Stimulated activated CD4-positive, alpha-beta T cell treated with anti-CD3 and anti-CD28 coated beads, Interleukin-12 subunit alpha, Interleukin-12 subunit beta, amount 100 ng/mL, for 48 hours (primary cell): ENCODE measurements at regions not wholly inside any gene's neighbourhood (a gene's known extent, or its start where the extent isn't known, plus 50 kb on each side); places are given as distances from the start of the nearest gene placed in this dataset.

Source experiments
- DNase-seq, 3 donors: peaks; one replicate each; pipeline ENCODE4 v3.0.0-alpha.2; 2020; ENCODE audit warnings: low read depth in 2 of 3, low spot score in 1 of 3

GRCh38 chr6:119476024-119476423 is 126.5 kb upstream of the MAN1A1 start:
- no peak for DNase-seq

GRCh38 chr6:119470893-119471542 is 121.5 kb upstream of the MAN1A1 start:
- DNase-seq, result no peak

DNA sequence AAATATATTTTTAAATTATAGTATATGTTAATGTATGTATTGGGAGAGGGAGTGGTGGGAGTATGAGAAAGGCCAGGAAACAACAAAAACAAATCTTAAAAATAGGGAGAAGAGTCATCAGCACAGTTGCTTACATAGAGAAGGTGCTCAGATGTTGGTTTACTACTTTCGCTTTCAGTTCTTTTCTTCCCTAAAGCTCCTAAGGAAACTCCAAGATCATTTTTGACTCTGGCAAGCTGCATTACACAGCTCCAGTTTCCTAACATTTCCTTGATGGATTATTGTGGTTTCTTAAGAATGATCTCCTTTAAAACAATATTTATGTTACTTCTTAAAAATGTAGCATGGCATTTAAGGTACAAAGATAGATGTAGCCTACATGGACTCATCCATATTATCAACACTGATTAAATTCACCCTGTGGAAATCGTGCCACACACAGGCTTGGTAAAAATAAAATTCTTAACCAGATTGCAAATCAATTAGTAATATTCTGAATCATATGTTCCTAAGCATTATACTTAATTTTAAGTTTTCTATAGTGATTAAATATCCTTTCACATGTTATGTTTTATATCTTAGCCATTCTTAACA is 118.0 kb upstream of the MAN1A1 start:
- no peak for DNase-seq

- no peak for DNase-seq
Observed at GRCh38 chr6:119466226-119466625, 116.7 kb upstream of the MAN1A1 start.

DNA sequence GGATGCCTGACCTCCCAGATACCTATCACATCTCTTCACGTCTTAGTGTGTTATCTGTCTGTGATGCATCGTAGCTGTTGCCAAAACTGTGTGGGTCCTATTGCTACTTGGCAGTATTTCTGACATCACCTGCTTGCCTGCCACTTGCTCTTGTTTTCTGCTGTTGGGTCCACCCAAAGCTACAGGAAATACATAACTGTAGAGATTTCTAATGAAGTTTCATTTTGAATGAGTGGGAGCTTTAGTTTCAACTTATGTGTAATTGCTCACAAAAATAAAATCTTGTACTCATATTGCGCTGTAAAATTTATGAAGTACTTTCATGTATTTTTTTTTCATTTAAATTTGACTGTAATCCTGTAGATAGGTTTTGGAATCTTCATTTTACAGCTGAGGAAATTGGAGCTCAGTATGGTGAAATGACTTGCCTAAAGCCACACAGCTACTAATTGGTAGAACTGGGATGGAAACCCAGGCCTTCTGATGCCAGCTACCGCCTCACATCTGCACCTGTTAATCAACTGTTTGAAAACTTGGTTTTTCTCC is 113.6 kb upstream of the MAN1A1 start:
- peak in 1 of 3 donors; percentile 4 for DNase-seq

- DNase-seq, result no peak
Observed at GRCh38 chr6:119461187-119461586, 111.6 kb upstream of the MAN1A1 start.

GRCh38 chr6:119459207-119459974 is 109.8 kb upstream of the MAN1A1 start:
- no peak for DNase-seq

- DNase-seq, result no peak
Observed at GRCh38 chr6:119454714-119455113, 105.2 kb upstream of the MAN1A1 start.

DNA sequence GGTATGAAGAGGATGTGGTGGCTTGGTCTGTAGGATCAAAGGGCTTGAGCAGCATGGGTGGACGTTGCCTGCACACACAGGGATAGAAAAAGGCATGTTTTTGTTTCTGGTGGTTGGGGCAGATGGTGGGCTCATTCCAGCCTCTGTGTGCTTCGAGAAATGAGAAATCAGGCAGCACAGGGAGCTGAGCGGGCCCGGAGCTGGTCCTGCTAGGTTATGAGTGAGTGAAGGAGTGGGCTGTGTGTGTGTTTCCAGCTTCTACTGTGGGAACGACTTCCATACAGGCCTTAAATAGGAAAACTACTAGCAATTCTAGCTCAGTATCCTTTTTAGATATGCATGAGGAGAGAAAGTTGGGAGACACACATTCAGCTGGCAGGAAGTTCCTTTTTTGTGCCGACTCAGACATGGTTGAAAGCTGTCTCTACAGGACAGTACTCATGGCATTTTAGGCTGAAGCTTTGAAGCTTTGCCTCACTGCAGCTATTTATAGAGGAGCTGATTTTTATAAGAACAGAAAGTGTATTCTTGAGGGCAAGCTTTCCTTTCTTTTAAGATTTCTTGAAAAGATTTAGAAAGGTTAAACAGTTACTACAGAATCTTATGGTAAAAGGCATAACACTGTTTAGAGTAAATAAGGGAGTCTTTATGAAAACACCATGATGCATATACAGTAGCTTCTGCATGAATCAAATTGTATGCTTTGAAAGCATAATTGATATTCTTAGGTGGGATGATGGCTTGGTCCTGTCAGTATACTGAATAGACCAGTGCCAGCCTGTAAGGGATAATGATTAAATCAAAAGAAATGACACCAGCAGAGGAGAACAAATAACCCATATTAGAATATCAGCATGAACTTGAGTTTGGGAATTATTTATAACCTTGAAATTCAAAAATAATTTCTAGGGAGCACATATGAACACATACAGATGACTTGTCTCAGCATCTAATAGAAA is 104.0 kb upstream of the MAN1A1 start:
- no peak for DNase-seq

DNA sequence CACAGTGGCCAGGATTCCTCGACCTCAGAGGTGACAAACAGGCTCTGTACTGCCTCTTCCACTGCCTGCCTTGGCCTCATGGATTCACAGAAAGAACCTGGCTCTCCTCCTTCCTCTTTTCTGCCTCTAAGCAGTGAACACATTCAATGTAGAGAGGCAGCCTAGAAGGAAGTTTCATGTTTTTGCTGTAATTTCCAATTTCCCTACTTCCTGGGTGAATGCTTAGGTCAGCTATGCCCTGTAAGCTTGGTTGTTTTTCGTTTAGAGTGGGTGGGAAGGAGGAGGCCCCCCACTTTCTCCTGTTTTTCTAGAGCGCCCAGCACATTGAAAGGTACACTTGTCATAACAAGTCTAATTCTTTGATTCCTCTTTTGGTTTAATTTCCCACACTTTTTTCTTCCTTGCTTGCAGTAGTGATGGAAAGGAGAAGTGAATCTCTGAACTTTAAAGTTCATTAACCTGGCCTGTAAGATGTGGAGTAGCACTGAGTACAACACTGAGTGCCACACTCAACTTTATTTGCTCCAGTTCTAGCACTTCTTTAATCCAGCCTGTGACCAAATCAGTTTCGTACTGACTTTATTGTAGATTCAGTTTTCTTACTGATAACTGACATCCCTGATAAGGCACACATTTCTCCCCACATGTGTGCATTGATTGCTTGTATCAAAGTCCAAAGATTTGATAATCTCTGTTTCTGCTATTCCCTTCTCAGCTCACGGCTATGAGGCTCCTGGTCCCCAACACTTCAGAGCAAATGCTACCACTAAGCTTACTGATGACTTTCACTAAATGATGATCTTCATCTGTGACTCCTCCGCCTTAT is 100.0 kb upstream of the MAN1A1 start:
- DNase-seq, result no peak

DNA sequence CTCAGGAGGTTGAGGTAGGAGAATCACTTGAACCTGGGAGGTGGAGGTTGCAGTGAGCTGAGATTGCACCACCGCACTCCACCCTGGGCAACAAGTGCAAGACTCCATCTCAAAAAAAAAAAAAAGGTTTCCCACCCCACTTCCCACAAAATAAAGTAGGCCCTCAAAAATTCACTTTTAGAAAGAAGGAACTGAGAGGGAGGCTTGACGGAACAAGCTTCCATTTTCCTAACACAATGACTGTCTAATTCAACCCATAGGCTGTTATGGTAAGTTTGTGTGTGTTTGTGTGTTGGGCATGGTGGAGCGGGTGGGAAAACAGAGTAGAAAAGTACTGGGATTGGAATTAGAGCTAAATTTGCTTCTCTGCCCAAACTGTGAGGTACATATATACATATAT is 98.4 kb upstream of the MAN1A1 start:
- no peak for DNase-seq

DNA sequence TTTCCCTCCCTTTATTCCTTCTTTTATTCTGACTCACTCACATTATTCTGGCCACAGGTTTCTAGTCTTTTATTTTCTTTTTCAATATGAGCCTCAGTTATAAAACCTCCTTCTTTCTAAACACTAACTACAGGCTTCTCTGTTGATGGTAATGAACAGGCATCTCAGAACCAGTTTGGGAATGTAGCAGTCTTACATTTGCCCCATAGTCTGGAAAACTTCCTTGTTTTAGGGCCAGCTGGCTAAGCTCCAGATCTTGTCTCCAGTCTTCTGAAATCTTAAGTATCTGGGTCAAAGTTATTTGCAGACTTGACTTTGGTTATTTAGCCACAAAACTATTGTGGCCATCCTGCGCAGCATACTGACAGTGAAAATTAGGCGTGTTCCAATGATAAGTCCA is 97.0 kb upstream of the MAN1A1 start:
- DNase-seq, result no peak

- DNase-seq, result no peak
Observed at GRCh38 chr6:119446115-119446554, 96.6 kb upstream of the MAN1A1 start.

DNA sequence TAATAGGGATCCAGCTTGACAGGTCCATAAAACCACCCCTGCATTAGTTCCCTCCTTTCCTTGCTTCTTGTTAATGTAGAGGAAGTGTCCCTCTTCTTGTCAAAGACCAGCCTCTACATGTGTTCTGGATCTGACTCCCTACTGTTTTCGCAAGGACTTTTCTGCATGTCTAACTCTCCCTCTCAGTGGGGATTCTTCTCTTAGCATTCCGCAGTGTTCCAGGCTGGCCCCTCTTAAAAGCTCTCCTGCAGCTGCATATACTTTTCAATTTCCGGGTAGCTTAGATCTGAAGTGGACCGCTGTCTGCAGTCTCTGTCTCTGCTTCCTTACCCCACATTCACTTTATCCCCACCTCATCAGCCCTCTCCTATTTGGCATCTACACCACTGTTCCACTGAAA is 96.1 kb upstream of the MAN1A1 start:
- DNase-seq, result no peak

- no peak for DNase-seq
Observed at GRCh38 chr6:119444642-119445557, 95.3 kb upstream of the MAN1A1 start.

DNA sequence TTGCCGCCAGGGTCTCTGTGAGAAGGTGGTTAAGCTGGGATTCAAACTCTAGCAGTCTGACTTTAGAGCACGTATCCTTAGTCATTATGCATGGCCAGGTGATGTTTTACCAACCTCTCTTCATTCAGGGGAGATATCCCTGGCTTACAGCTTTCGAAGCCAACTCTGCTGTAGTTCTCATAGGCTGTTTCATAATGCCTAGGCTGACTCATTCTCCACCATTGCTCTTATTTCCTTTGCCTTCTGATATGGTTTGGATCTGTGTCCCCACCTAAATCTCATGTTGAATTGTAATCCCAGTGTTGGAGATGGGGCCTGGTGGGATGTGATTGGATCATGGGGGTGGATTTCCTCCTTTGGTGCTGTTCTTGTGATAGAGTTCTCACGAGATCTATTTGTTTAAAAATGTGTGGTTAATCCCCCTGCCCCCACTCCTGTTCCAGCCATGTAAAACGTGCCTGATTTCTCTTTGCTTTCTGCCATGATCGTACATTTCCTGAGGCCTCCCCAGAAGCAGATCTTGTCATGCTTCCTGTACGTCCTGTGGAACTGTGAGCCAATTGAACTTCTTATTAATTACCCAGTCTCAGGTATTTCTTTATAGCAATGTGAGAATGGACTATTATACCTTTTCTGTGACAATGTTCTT is 94.6 kb upstream of the MAN1A1 start:
- no peak for DNase-seq

DNA sequence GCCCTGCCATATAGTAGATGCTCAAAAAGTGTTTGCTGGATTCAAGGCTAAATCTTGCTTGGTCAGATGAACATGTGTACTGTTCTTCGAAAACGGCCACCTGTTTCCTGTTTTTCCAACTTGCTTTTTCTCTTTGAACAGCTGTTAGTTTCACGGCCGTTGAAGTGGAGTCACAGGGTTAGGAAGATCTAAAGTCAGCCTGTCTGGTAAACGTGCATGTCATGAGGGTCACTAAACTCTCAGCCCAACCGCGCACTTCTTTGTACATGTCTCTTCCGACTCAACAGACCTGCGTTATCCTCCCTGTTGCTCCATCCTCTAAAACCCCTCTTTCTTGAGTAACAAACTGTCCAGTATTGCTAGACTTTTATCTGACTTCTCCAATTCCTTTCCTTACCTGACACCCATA is 93.2 kb upstream of the MAN1A1 start:
- DNase-seq, result no peak

DNA sequence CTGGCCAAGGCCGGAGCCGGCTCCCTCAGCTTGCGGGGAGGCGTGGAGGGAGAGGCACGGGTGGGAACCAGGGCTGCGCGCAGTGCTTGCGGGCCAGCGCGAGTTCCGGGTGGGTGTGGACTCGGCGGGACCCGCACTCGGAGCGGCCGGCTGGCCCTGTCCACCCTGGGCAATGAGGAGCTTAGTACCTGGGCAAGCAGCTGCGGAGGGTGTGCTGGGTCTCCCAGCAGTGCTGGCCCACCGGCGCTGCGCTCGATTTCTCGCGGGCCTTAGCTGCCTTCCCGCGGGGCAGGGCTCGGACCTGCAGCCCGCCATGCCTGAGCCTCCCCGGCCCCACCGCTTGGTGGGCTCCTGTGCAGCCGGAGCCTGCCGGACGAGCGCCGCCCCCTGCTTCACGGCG is 91.4 kb upstream of the MAN1A1 start:
- DNase-seq, result no peak

DNA sequence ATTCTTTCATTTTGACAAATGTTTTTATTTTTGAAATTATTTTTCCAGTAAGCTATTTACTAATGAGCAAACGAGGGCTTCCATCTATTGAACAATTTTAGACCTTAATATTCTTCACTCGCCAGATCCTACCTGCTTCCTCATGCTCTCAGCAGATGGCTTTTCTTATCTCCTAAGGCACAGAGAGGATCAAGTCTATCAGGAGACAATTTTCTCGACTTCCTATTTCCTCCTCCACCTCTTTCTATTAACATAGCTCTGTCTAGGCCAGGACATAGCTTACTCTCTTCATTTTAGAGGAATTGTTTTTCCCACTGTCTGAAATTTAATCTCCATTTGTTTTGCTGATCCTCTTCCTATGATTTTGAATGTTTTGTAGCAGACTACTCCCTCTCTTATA is 87.0 kb upstream of the MAN1A1 start:
- DNase-seq, result no peak
